Upper lobe of left lung (tissue), 4 donors: ENCODE measurements at regions not wholly inside any gene's neighbourhood (a gene's known extent, or its start where the extent isn't known, plus 50 kb on each side); places are given as distances from the start of the nearest gene placed in this dataset.

Experiments
- POLR2A ChIP-seq, 4 donors: fragments of 450-650 bp; IDR thresholded peaks; one replicate each; pipeline ENCODE4 v1.5.1; 2016 to 2017; ENCODE audit warnings: antibody characterized with exemption in 4 of 4, mild to moderate bottlenecking in 2 of 4
- POLR2AphosphoS5 ChIP-seq, 2 donors: sonication (generic); formaldehyde crosslinking; IDR thresholded peaks; one replicate each; pipeline ENCODE4 v1.5.1; 2017; ENCODE audit warnings: antibody characterized with exemption in 2 of 2
- TF ChIP-seq, protein P1 (sequence below), 6 experiments: fragments of 450-650 bp in 4 of 6; fragments of 200-600 bp in 2 of 6; sonication (generic) in 2 of 6; IDR thresholded peaks; one replicate each; pipeline ENCODE4 v1.5.1; 2016 to 2019; ENCODE audit warnings: antibody characterized with exemption in 6 of 6

DNA sequence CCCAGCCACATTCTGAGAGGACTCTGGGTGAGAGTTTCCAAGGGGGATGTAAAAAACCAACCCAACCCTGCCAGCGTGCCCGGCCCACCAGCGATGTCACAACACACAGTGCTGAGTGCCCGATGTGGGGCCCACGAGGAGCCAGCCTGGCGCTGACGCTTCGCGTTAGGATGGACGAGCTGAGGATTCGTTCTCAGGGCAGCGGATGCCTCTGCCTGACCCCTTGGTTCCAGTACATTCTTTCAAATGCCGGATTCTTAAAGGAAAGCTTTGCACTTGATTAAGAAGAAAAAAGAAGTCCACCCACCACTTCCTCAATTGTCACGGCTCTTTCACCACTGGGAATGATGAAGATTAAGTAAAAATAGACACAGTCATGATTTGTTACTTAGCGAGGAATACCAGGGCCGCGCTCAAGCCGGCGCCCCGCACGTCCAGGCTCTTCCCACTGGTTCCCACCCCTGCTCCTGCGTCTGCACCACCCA lies 79.4 kb downstream of the IRF8 start:
- TF ChIP-seq, protein P1, sequence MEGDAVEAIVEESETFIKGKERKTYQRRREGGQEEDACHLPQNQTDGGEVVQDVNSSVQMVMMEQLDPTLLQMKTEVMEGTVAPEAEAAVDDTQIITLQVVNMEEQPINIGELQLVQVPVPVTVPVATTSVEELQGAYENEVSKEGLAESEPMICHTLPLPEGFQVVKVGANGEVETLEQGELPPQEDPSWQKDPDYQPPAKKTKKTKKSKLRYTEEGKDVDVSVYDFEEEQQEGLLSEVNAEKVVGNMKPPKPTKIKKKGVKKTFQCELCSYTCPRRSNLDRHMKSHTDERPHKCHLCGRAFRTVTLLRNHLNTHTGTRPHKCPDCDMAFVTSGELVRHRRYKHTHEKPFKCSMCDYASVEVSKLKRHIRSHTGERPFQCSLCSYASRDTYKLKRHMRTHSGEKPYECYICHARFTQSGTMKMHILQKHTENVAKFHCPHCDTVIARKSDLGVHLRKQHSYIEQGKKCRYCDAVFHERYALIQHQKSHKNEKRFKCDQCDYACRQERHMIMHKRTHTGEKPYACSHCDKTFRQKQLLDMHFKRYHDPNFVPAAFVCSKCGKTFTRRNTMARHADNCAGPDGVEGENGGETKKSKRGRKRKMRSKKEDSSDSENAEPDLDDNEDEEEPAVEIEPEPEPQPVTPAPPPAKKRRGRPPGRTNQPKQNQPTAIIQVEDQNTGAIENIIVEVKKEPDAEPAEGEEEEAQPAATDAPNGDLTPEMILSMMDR (IDR thresholded peaks at IDR 0.05) = no peak
- TF ChIP-seq POLR2A (IDR thresholded peaks at IDR 0.05) (no peak), POLR2AphosphoS5 (IDR thresholded peaks at IDR 0.05) (no peak)
